ENCODE measurements at regions not wholly inside any gene's neighbourhood (a gene's known extent, or its start where the extent isn't known, plus 50 kb on each side); places are given as distances from the start of the nearest gene placed in this dataset.

DNA sequence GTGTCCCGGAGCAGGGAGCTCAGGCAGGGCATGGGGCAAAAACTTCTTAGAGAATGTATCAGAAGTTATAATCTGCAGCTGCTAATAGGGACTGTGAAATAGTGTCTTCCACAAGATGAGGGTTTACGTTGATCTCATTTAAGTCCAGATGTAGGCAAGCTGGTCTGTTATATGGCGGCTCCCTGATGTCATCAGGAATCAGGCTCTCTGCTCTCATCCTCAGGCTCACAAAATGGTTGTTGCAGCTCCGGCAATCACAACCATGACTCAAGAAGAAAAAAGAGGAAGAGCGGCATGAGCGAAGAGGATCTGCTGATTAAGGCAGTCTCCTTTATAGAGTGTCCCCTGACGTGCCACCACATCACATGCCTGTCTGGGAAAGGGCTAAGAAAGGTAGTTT lies 191.3 kb downstream of the KLF5 start:
- peak overlapping the region; percentile 42 for H3K4me3 Mint-ChIP-seq
- H3K36me3 Mint-ChIP-seq = peaks cover 3% of the 10 kb centered on the region
- TF ChIP-seq, protein P1, sequence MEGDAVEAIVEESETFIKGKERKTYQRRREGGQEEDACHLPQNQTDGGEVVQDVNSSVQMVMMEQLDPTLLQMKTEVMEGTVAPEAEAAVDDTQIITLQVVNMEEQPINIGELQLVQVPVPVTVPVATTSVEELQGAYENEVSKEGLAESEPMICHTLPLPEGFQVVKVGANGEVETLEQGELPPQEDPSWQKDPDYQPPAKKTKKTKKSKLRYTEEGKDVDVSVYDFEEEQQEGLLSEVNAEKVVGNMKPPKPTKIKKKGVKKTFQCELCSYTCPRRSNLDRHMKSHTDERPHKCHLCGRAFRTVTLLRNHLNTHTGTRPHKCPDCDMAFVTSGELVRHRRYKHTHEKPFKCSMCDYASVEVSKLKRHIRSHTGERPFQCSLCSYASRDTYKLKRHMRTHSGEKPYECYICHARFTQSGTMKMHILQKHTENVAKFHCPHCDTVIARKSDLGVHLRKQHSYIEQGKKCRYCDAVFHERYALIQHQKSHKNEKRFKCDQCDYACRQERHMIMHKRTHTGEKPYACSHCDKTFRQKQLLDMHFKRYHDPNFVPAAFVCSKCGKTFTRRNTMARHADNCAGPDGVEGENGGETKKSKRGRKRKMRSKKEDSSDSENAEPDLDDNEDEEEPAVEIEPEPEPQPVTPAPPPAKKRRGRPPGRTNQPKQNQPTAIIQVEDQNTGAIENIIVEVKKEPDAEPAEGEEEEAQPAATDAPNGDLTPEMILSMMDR (conservative IDR thresholded peaks at IDR 0.05) = no peak
- peaks cover 42% of the 10 kb centered on the region for H3K4me1 Mint-ChIP-seq (ENCODE audit: unreplicated experiment)
- H3K27ac Mint-ChIP-seq = peak overlapping the region; percentile 95
- no peaks in the 10 kb centered on the region for H3K27me3 Mint-ChIP-seq
- peaks cover 4% of the 10 kb centered on the region for H3K9me3 Mint-ChIP-seq
- no peak for DNase-seq (ENCODE audit: extremely low spot score, unreplicated experiment)

DNA sequence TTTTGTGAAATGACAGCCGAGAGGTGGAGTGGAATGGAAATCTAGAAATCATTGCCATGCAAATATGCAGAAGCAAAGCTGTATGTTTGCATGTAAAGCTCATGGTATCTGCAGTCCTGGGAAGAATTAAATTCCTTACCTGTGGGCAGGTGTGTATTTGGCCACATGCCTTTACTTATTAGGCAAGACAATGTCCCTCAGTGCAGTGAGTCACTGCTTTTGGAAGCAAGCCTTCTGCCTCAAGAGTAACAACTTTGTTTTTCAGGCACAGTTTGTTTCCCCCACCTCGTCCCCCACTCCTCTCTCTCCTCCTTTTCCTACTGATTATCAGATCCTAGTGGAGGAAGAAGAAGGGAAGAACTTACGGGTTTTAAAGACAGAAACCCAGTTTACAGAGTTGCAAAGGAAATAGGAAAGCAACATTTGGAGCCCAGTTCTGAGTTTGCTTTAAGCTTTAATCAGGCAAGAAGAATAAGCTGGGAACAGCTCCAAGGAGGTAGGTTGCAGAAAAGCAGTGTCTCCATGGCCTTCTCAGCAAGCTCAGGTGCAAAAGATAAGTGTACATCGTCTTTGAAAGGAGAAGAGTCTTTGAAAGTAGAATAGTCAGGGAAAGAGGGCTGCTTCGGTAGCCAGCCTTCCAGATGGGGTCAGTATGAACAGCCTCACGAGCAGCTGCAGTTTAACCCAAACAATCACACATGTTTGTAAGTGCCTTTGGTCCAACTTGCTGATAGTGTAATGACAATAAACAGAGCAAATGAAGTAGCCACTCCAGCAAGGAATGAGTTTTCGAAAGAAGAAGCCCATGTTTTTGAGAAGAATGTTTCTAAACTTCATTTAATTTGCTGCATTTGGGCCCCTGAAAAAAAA lies 190.1 kb downstream of the KLF5 start:
- Mint-ChIP-seq H3K27me3 (no peaks in the 10 kb centered on the region), H3K9me3 (no peaks in the 10 kb centered on the region), H3K36me3 (peaks cover 3% of the 10 kb centered on the region), H3K4me1 (ENCODE audit: unreplicated experiment) (peaks cover 36% of the 10 kb centered on the region), H3K27ac (peak overlapping the region; percentile 95), H3K4me3 (peak overlapping the region; percentile 48)
- DNase-seq (ENCODE audit: extremely low spot score, unreplicated experiment) = no peak
- TF ChIP-seq, protein P1 (conservative IDR thresholded peaks at IDR 0.05) = no peak

GRCh38 chr13:73248154-73248553 lies 189.3 kb downstream of the KLF5 start:
- TF ChIP-seq, protein P1 (conservative IDR thresholded peaks at IDR 0.05) = no peak
- Mint-ChIP-seq H3K27ac (peak overlapping the region; percentile 95), H3K9me3 (no peaks in the 10 kb centered on the region), H3K4me1 (ENCODE audit: unreplicated experiment) (peaks cover 36% of the 10 kb centered on the region), H3K27me3 (no peaks in the 10 kb centered on the region), H3K4me3 (no peak overlapping the region), H3K36me3 (peaks cover under 1% of the 10 kb centered on the region)
- DNase-seq (ENCODE audit: extremely low spot score, unreplicated experiment) = no peak

- TF ChIP-seq, protein P1 (conservative IDR thresholded peaks at IDR 0.05) = no peak
- no peaks in the 10 kb centered on the region for H3K36me3 Mint-ChIP-seq
- H3K27ac Mint-ChIP-seq = peak overlapping the region; percentile 73
- no peaks in the 10 kb centered on the region for H3K27me3 Mint-ChIP-seq
- DNase-seq (ENCODE audit: extremely low spot score, unreplicated experiment) = no peak
- H3K9me3 Mint-ChIP-seq = no peaks in the 10 kb centered on the region
- no peak overlapping the region for H3K4me3 Mint-ChIP-seq
- peaks cover 12% of the 10 kb centered on the region for H3K4me1 Mint-ChIP-seq (ENCODE audit: unreplicated experiment)
Measured at GRCh38 chr13:73245246-73245645, 186.4 kb downstream of the KLF5 start.

- Mint-ChIP-seq H3K4me3 (no peak overlapping the region), H3K36me3 (no peaks in the 10 kb centered on the region), H3K27ac (peak overlapping the region; percentile 73), H3K9me3 (no peaks in the 10 kb centered on the region), H3K27me3 (no peaks in the 10 kb centered on the region), H3K4me1 (ENCODE audit: unreplicated experiment) (peaks cover 8% of the 10 kb centered on the region)
- no peak for DNase-seq (ENCODE audit: extremely low spot score, unreplicated experiment)
- TF ChIP-seq, protein P1 (conservative IDR thresholded peaks at IDR 0.05) = no peak
Measured at GRCh38 chr13:73244467-73244866, 185.7 kb downstream of the KLF5 start.

All from type B pancreatic cell (in vitro differentiated cells).